ENCODE measurements at regions not wholly inside any gene's neighbourhood (a gene's known extent, or its start where the extent isn't known, plus 50 kb on each side); places are given as distances from the start of the nearest gene placed in this dataset.

DNA sequence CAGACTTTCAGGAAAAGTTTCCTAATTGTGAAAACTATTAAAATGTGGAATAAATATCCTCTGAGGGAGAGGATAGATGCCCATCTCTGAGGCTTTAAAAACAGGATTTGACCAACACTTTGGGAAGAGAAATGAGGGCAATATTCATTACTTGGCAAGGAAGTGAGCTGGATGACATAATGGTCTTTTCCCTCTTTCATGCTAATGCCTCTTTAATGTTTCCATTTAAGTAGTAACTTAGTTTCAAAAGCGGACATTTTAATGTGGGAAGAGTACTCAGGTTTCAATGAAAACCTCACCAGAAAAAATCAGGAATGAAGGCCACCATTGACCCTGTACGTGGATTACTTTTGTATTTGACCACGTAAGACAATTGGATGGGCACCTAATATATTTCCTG is 503.3 kb downstream of the ANKRD50 start:
- TF ChIP-seq, protein P1, sequence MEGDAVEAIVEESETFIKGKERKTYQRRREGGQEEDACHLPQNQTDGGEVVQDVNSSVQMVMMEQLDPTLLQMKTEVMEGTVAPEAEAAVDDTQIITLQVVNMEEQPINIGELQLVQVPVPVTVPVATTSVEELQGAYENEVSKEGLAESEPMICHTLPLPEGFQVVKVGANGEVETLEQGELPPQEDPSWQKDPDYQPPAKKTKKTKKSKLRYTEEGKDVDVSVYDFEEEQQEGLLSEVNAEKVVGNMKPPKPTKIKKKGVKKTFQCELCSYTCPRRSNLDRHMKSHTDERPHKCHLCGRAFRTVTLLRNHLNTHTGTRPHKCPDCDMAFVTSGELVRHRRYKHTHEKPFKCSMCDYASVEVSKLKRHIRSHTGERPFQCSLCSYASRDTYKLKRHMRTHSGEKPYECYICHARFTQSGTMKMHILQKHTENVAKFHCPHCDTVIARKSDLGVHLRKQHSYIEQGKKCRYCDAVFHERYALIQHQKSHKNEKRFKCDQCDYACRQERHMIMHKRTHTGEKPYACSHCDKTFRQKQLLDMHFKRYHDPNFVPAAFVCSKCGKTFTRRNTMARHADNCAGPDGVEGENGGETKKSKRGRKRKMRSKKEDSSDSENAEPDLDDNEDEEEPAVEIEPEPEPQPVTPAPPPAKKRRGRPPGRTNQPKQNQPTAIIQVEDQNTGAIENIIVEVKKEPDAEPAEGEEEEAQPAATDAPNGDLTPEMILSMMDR (conservative IDR thresholded peaks at IDR 0.05 in 1 of 2, IDR thresholded peaks at IDR 0.05 in 1 of 2; ENCODE audit: low read depth in 1 of 2, low read length in 2 of 2): no peak
- TF ChIP-seq EZH2 (IDR thresholded peaks at IDR 0.05; ENCODE audit: low read length, missing control alignments): no peak

Data from fibroblast of lung (primary cell).